ENCODE measurements at regions not wholly inside any gene's neighbourhood (a gene's known extent, or its start where the extent isn't known, plus 50 kb on each side); places are given as distances from the start of the nearest gene placed in this dataset.
"Not testable (repeated sequence)": the region's sequence is repeated elsewhere in the genome, so short reads cannot be mapped to it uniquely, and the experiment has no call there.

GRCh38 chr2:8252997-8253694 lies 428.7 kb upstream of the ID2 start:
- no peak overlapping the region for H3K4me3 ChIP-seq (ENCODE audit: low read depth, low read length)
- no peak for TF ChIP-seq CTCF (IDR thresholded peaks at IDR 0.05; ENCODE audit: low read depth, low read length)

GRCh38 chr2:8253781-8254180 lies 428.1 kb upstream of the ID2 start:
- no peak overlapping the region for H3K4me3 ChIP-seq (ENCODE audit: low read depth, low read length)
- TF ChIP-seq CTCF (IDR thresholded peaks at IDR 0.05; ENCODE audit: low read depth, low read length), result no peak

GRCh38 chr2:8254214-8254613 lies 427.6 kb upstream of the ID2 start:
- H3K4me3 ChIP-seq (ENCODE audit: low read depth, low read length), result not testable (repeated sequence)

GRCh38 chr2:8254791-8255447 lies 426.9 kb upstream of the ID2 start:
- no peak overlapping the region for H3K4me3 ChIP-seq (ENCODE audit: low read depth, low read length)
- no peak for TF ChIP-seq CTCF (IDR thresholded peaks at IDR 0.05; ENCODE audit: low read depth, low read length)

GRCh38 chr2:8255448-8255800 lies 426.4 kb upstream of the ID2 start:
- no peak overlapping the region for H3K4me3 ChIP-seq (ENCODE audit: low read depth, low read length)
- TF ChIP-seq CTCF (IDR thresholded peaks at IDR 0.05; ENCODE audit: low read depth, low read length), result no peak

- H3K4me3 ChIP-seq (ENCODE audit: low read depth, low read length), result no peak overlapping the region
- no peak for TF ChIP-seq CTCF (IDR thresholded peaks at IDR 0.05; ENCODE audit: low read depth, low read length)
Measured at GRCh38 chr2:8256905-8257304, 425.0 kb upstream of the ID2 start.

GRCh38 chr2:8257502-8257901 lies 424.4 kb upstream of the ID2 start:
- H3K4me3 ChIP-seq (ENCODE audit: low read depth, low read length), result no peak overlapping the region
- TF ChIP-seq CTCF (IDR thresholded peaks at IDR 0.05; ENCODE audit: low read depth, low read length), result no peak

GRCh38 chr2:8258406-8258805 lies 423.4 kb upstream of the ID2 start:
- TF ChIP-seq CTCF (IDR thresholded peaks at IDR 0.05; ENCODE audit: low read depth, low read length), result no peak
- H3K4me3 ChIP-seq (ENCODE audit: low read depth, low read length), result no peak overlapping the region
